ENCODE measurements at regions not wholly inside any gene's neighbourhood (a gene's known extent, or its start where the extent isn't known, plus 50 kb on each side); places are given as distances from the start of the nearest gene placed in this dataset.
"Not testable (repeated sequence)": the region's sequence is repeated elsewhere in the genome, so short reads cannot be mapped to it uniquely, and the experiment has no call there.

- TF ChIP-seq JUND (IDR thresholded peaks at IDR 0.05) (no peak), HNF4G (IDR thresholded peaks at IDR 0.05) (no peak), REST (IDR thresholded peaks at IDR 0.05) (no peak)
Observed at GRCh38 chr1:109837852-109838570, 72.6 kb upstream of the CSF1 start (continued).

- not testable (repeated sequence) for H3K9me3 ChIP-seq (ENCODE audit: control insufficient read depth in 4 of 4, low read length in 3 of 4); H3K27ac ChIP-seq (ENCODE audit: low read depth in 1 of 2, low read length in 2 of 2); DNase-seq (ENCODE audit: low spot score); H3K4me1 ChIP-seq (ENCODE audit: control insufficient read depth in 4 of 4, insufficient read depth in 4 of 4, low read length in 3 of 4); H3K4me3 ChIP-seq (ENCODE audit: low read depth in 1 of 3, low read length in 3 of 3); H3K27me3 ChIP-seq (ENCODE audit: control insufficient read depth in 4 of 4, insufficient read depth in 4 of 4, low read length in 3 of 4); H3K36me3 ChIP-seq (ENCODE audit: control insufficient read depth in 4 of 4, insufficient read depth in 3 of 4, low read depth in 1 of 4, low read length in 3 of 4); H3K9ac ChIP-seq (ENCODE audit: low read depth in 1 of 2, low read length in 2 of 2)
- 95% methylated on average over 6 of the region's 6 CpGs for WGBS
Observed at GRCh38 chr1:109835645-109836044, 71.9 kb upstream of the EPS8L3 start.

GRCh38 chr1:109834951-109835350 is 71.2 kb upstream of the EPS8L3 start:
- Histone ChIP-seq H3K9ac (ENCODE audit: low read depth in 1 of 2, low read length in 2 of 2) (no peak overlapping the region), H3K4me3 (ENCODE audit: low read depth in 1 of 3, low read length in 3 of 3) (no peak overlapping the region), H3K27ac (ENCODE audit: low read depth in 1 of 2, low read length in 2 of 2) (no peak overlapping the region), H3K4me1 (ENCODE audit: control insufficient read depth in 4 of 4, insufficient read depth in 4 of 4, low read length in 3 of 4) (no peaks in the 10 kb centered on the region), H3K27me3 (ENCODE audit: control insufficient read depth in 4 of 4, insufficient read depth in 4 of 4, low read length in 3 of 4) (no peaks in the 10 kb centered on the region), H3K9me3 (ENCODE audit: control insufficient read depth in 4 of 4, low read length in 3 of 4) (no peaks in the 10 kb centered on the region), H3K36me3 (ENCODE audit: control insufficient read depth in 4 of 4, insufficient read depth in 3 of 4, low read depth in 1 of 4, low read length in 3 of 4) (no peaks in the 10 kb centered on the region)
- DNase-seq (ENCODE audit: low spot score) = no peak
- no peak for TF ChIP-seq FOXA1 (IDR thresholded peaks at IDR 0.05)
- no peak for TF ChIP-seq RXRA (IDR thresholded peaks at IDR 0.05)
- no peak for TF ChIP-seq EGR1 (IDR thresholded peaks at IDR 0.05; ENCODE audit: low read depth in 2 of 2)
- TF ChIP-seq CTCF (IDR thresholded peaks at IDR 0.05; ENCODE audit: low read depth, low read length, missing input control) = no peak
- TF ChIP-seq REST (IDR thresholded peaks at IDR 0.05) = no peak
- no peak for TF ChIP-seq RAD21 (IDR thresholded peaks at IDR 0.05)
- TF ChIP-seq MAX (IDR thresholded peaks at IDR 0.05) = no peak

All from liver (tissue), 8 donors.